ENCODE measurements at regions not wholly inside any gene's neighbourhood (a gene's known extent, or its start where the extent isn't known, plus 50 kb on each side); places are given as distances from the start of the nearest gene placed in this dataset.

- TF ChIP-seq CTCF (IDR thresholded peaks at IDR 0.05) (no peak), POLR2A (IDR thresholded peaks at IDR 0.05) (no peak)
These were observed 830.9 kb upstream of the AGA start for GRCh38 chr4:178273168-178273567.
